Keratinocyte (primary cell): ENCODE measurements at regions not wholly inside any gene's neighbourhood (a gene's known extent, or its start where the extent isn't known, plus 50 kb on each side); places are given as distances from the start of the nearest gene placed in this dataset.

Experiments used
- DNase-seq: peaks from one replicate; pipeline ENCODE4 v3.0.0-alpha.2; 2011; ENCODE audit warnings: low read depth, missing footprints, low spot score
- FAIRE-seq: peaks from 2 replicates; lab custom pipeline; 2011; peaks lifted over from hg19 to GRCh38; lab: Jason Lieb, UNC
- H2AFZ ChIP-seq: 2 replicates; pipeline ENCODE4 v1.6.0; 2012; ENCODE audit warnings: low read length, control low read depth, inconsistent platforms; ENCODE audit not compliant: control insufficient read depth
- H3K27ac ChIP-seq: 2 replicates; pipeline ENCODE4 v1.5.1; 2011; ENCODE audit warnings: low read length; ENCODE audit not compliant: control insufficient read depth, insufficient read depth
- H3K27me3 ChIP-seq: 3 replicates; pipeline ENCODE4 v1.6.0; 2011; ENCODE audit warnings: low read length; ENCODE audit not compliant: control insufficient read depth, insufficient read depth; ENCODE audit errors: extremely low read depth
- H3K36me3 ChIP-seq, 2 experiments: 2 replicates in 1 of 2; 3 replicates in 1 of 2; pipeline ENCODE4 v1.5.1; 2011; ENCODE audit warnings: low read length in 2 of 2, mild to moderate bottlenecking in 1 of 2; ENCODE audit not compliant: control insufficient read depth in 2 of 2, insufficient read depth in 2 of 2; ENCODE audit errors: extremely low read depth in 1 of 2
- H3K4me1 ChIP-seq: 3 replicates; pipeline ENCODE4 v1.5.1; 2011; ENCODE audit warnings: low read length; ENCODE audit not compliant: control insufficient read depth, insufficient read depth; ENCODE audit errors: extremely low read depth
- H3K4me2 ChIP-seq: 3 replicates; pipeline ENCODE4 v1.6.0; 2011; ENCODE audit warnings: low read depth, low read length; ENCODE audit not compliant: control insufficient read depth, insufficient read depth; ENCODE audit errors: extremely low read depth
- H3K4me3 ChIP-seq, 3 experiments: fragments of 200-600 bp in 1 of 3; sonication (generic) in 1 of 3; 2 replicates in 2 of 3; 3 replicates in 1 of 3; pipeline ENCODE4 v1.5.1; 2011 to 2016; ENCODE audit warnings: low read length in 3 of 3, mild to moderate bottlenecking in 3 of 3, control low read depth in 2 of 3, inconsistent platforms in 1 of 3, low read depth in 1 of 3, mixed read lengths in 1 of 3, mixed run types in 1 of 3, moderate library complexity in 1 of 3; ENCODE audit not compliant: control insufficient read depth in 2 of 3, insufficient read depth in 2 of 3; ENCODE audit errors: extremely low read depth in 1 of 3
- H3K79me2 ChIP-seq: 2 replicates; pipeline ENCODE4 v1.6.0; 2012; ENCODE audit warnings: low read length; ENCODE audit not compliant: control insufficient read depth, insufficient read depth
- H3K9ac ChIP-seq: 3 replicates; pipeline ENCODE4 v1.6.0; 2011; ENCODE audit warnings: low read length; ENCODE audit not compliant: control insufficient read depth, insufficient read depth; ENCODE audit errors: extremely low read depth
- H3K9me1 ChIP-seq: 3 replicates; pipeline ENCODE4 v1.6.0; 2011; ENCODE audit warnings: low read length; ENCODE audit not compliant: control insufficient read depth, insufficient read depth; ENCODE audit errors: extremely low read depth
- H3K9me3 ChIP-seq: 2 replicates; pipeline ENCODE4 v1.5.1; 2012; ENCODE audit warnings: low read depth, low read length; ENCODE audit not compliant: control insufficient read depth
- H4K20me1 ChIP-seq: 3 replicates; pipeline ENCODE4 v1.6.0; 2011; ENCODE audit warnings: low read length; ENCODE audit not compliant: control insufficient read depth, insufficient read depth; ENCODE audit errors: extremely low read depth
- EZH2 ChIP-seq: IDR thresholded peaks from one replicate; pipeline ENCODE4 v1.6.1; 2012; ENCODE audit warnings: inconsistent platforms, mild to moderate bottlenecking, low read length, moderate library complexity
- dilution Hi-C: fragments of 300-500 bp; cut with MboI; formaldehyde crosslinking; loops from one replicate; pipeline ENCODE4 v1.7.0; 2020; ENCODE audit warnings: low sequenced_read_pairs; ENCODE audit not compliant: extremely low pct_ligation_motif_present
- TF ChIP-seq, protein P1 (sequence below), 3 experiments: IDR thresholded peaks in 1 of 3; conservative IDR thresholded peaks in 1 of 3; optimal IDR thresholded peaks in 1 of 3; 2 replicates in 2 of 3; 3 replicates in 1 of 3; pipeline versions ENCODE3 to v1.5.1; 2011; ENCODE audit warnings: low read length in 3 of 3, mild to moderate bottlenecking in 3 of 3, moderate library complexity in 2 of 3, control low read depth in 1 of 3, inconsistent platforms in 1 of 3; ENCODE audit not compliant: insufficient read depth in 2 of 3; ENCODE audit errors: extremely low read depth in 1 of 3

DNA sequence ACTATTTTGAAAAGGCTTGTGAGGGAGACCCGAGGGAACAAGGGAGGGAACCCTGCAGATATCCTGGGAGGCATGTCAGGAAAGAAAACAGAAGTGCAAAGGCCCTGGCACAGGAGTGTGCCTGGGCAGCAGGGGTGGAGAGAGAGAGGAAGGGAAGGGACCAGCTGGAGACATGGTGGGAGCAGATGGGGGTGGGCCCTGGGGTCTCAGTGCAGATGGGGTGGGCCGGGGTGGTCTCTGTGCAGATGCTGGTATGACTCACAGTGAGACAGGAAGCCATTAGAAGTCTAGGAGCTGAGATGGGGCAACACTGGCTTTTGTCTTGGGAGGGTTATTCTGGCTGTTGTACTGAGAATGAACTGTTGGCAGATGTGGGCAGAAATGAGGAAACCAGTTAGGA is 363.6 kb upstream of the C1orf174 start:
- Histone ChIP-seq H3K79me2 (no peaks in the 10 kb centered on the region), H3K9me1 (no peaks in the 10 kb centered on the region), H3K4me1 (no peaks in the 10 kb centered on the region), H3K9ac (no peak overlapping the region), H4K20me1 (no peaks in the 10 kb centered on the region), H3K4me2 (no peak overlapping the region), H3K27me3 (no peaks in the 10 kb centered on the region), H3K27ac (no peak overlapping the region), H3K9me3 (peaks cover 3% of the 10 kb centered on the region), H3K4me3 (no peak overlapping the region), H3K36me3 (no peaks in the 10 kb centered on the region), H2AFZ (no peak overlapping the region)
- dilution Hi-C loops, result no loop called here
- DNase-seq (no peak), FAIRE-seq (no peak)
- TF ChIP-seq, protein P1, sequence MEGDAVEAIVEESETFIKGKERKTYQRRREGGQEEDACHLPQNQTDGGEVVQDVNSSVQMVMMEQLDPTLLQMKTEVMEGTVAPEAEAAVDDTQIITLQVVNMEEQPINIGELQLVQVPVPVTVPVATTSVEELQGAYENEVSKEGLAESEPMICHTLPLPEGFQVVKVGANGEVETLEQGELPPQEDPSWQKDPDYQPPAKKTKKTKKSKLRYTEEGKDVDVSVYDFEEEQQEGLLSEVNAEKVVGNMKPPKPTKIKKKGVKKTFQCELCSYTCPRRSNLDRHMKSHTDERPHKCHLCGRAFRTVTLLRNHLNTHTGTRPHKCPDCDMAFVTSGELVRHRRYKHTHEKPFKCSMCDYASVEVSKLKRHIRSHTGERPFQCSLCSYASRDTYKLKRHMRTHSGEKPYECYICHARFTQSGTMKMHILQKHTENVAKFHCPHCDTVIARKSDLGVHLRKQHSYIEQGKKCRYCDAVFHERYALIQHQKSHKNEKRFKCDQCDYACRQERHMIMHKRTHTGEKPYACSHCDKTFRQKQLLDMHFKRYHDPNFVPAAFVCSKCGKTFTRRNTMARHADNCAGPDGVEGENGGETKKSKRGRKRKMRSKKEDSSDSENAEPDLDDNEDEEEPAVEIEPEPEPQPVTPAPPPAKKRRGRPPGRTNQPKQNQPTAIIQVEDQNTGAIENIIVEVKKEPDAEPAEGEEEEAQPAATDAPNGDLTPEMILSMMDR (optimal IDR thresholded peaks at IDR 0.05 in 1 of 3, IDR thresholded peaks at IDR 0.05 in 1 of 3, conservative IDR thresholded peaks at IDR 0.05 in 1 of 3; ENCODE audit: extremely low read depth in 1 of 3, insufficient read depth in 2 of 3, low read length in 3 of 3), result no peak
- TF ChIP-seq EZH2, result no peak

DNA sequence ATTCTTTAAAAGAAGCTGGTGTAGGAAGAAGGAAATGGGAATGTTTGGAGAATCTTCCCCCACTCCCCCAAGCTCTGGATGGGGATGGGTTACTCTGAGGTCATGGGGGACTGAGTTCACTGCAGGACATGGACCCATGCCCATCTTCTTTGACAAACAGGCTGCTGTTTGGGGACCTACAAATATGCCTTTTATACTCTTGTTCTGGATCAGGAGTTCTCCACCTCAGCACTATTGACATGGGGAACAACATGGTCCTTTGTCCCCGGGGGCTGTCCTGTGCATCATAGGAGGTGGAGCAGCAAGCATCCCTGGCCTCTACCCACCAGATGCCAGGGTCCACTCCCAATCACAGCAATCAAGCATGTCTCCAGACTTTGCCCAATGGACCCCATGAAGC is 365.8 kb upstream of the C1orf174 start:
- no peak overlapping the region for H2AFZ ChIP-seq
- no peaks in the 10 kb centered on the region for H3K27me3 ChIP-seq
- H3K4me3 ChIP-seq, result no peak overlapping the region
- peaks cover 3% of the 10 kb centered on the region for H3K9me3 ChIP-seq
- H3K79me2 ChIP-seq, result no peaks in the 10 kb centered on the region
- dilution Hi-C loops, result no loop called here
- FAIRE-seq (no peak), DNase-seq (no peak)
- no peaks in the 10 kb centered on the region for H3K9me1 ChIP-seq
- TF ChIP-seq, protein P1 (optimal IDR thresholded peaks at IDR 0.05 in 1 of 3, IDR thresholded peaks at IDR 0.05 in 1 of 3, conservative IDR thresholded peaks at IDR 0.05 in 1 of 3; ENCODE audit: extremely low read depth in 1 of 3, insufficient read depth in 2 of 3, low read length in 3 of 3), result no peak
- no peak for TF ChIP-seq EZH2
- H3K27ac ChIP-seq, result no peak overlapping the region
- no peaks in the 10 kb centered on the region for H4K20me1 ChIP-seq
- H3K4me1 ChIP-seq, result no peaks in the 10 kb centered on the region
- no peak overlapping the region for H3K9ac ChIP-seq
- no peaks in the 10 kb centered on the region for H3K36me3 ChIP-seq
- H3K4me2 ChIP-seq, result no peak overlapping the region
